ENCODE measurements at regions not wholly inside any gene's neighbourhood (a gene's known extent, or its start where the extent isn't known, plus 50 kb on each side); places are given as distances from the start of the nearest gene placed in this dataset.
A peak's percentile ranks its signal among the peaks of the same experiment; 100 is the strongest.

DNA sequence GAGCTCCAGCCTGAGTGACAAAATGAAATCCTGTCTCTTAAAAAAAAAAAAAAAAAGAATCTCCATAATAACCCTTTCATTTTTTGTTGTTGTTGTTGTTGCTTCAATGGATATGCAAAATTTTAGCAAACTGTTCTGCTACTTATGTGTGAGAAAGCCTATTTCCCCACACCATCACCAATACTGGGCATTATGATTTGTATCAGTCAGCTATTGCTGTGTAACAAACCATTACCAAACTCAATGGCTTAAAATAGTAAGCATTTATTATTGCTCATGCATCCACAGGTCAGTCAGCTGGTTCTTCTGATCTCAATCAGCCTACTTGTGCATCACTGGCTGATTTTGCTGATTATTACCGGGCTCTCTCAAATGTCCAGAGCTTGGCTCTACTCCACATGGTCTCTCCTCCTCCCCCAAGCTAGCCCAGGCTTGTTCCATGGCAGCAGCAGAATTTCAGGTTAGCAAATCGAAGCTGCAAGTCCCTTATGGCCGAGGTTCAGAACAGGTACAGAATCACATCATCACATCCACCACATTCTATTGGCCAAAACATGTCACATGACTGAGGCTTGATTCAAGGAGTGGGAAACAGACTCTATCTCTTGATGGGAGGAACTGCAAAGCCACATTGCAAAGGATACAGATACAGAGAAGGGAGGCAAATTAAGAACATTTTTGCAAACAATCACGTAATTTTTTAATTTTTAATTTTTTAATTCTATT is 135.1 kb downstream of the MN1 start:
- Histone ChIP-seq H3K27me3 (ENCODE audit: control insufficient read depth, insufficient read depth, low read length) (no peaks in the 10 kb centered on the region), H3K27ac (ENCODE audit: low read depth in 2 of 2, low read length in 2 of 2) (no peak overlapping the region), H3K4me3 (ENCODE audit: low read length in 3 of 3) (no peak overlapping the region), H3K9ac (ENCODE audit: low read length in 3 of 3) (no peak overlapping the region), H3K9me3 (ENCODE audit: control insufficient read depth in 2 of 3, insufficient read depth in 1 of 3, low read length in 3 of 3) (peaks cover 0 to 5% (median 4%) of the 10 kb centered on the region in 3 donors), H3K36me3 (ENCODE audit: control insufficient read depth in 2 of 3, insufficient read depth in 3 of 3, low read length in 3 of 3) (no peaks in the 10 kb centered on the region), H3K4me1 (ENCODE audit: control insufficient read depth in 2 of 3, insufficient read depth in 2 of 3, low read depth in 1 of 3, low read length in 3 of 3) (peaks cover 0 to 11% (median 3%) of the 10 kb centered on the region in 3 donors)
- FAIRE-seq (no peak), DNase-seq (peak in 1 of 5 donors; percentile 40)
- TF ChIP-seq, protein P1, sequence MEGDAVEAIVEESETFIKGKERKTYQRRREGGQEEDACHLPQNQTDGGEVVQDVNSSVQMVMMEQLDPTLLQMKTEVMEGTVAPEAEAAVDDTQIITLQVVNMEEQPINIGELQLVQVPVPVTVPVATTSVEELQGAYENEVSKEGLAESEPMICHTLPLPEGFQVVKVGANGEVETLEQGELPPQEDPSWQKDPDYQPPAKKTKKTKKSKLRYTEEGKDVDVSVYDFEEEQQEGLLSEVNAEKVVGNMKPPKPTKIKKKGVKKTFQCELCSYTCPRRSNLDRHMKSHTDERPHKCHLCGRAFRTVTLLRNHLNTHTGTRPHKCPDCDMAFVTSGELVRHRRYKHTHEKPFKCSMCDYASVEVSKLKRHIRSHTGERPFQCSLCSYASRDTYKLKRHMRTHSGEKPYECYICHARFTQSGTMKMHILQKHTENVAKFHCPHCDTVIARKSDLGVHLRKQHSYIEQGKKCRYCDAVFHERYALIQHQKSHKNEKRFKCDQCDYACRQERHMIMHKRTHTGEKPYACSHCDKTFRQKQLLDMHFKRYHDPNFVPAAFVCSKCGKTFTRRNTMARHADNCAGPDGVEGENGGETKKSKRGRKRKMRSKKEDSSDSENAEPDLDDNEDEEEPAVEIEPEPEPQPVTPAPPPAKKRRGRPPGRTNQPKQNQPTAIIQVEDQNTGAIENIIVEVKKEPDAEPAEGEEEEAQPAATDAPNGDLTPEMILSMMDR (IDR thresholded peaks at IDR 0.05; ENCODE audit: borderline replicate concordance, extremely low read depth, insufficient read depth), result no peak
- intact Hi-C loops (cut with DNase I), result no loop called here

DNA sequence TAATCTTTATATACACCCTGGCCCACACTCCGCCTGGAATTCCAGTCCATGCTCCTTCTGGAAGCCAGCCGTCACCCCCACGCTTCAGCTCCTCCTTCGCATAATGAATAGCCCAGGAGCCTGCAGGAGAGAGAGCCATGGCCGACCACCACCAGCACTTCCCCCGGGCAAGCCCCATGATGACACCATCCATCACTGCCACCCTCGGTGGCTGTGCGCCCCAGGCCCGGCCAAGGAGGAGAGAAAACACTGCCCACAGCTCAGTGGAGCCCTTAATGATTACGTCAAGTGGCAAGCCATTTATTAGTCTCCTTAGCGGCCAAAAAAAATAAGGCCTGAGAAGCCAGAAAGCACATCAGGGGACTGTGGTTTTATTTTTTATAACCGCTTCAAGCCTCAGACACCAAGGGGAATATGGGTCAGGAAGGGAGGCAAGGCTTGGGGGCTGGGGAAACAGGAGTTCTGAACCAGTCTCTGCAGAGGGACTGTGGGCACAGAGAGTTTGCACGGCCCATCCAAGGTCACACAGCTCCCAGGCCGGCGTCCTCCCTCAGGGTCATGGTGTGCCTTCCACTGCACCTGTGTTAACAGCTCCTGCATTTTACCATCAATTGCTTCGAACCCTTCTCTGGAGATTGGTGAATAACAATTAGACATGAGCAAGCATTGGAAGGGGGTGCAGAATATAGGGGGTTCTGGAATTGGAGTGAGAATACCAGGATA is 134.3 kb downstream of the MN1 start:
- Histone ChIP-seq H3K4me1 (ENCODE audit: control insufficient read depth in 2 of 3, insufficient read depth in 2 of 3, low read depth in 1 of 3, low read length in 3 of 3) (peaks cover 0 to 10% (median 3%) of the 10 kb centered on the region in 3 donors), H3K4me3 (ENCODE audit: low read length in 3 of 3) (no peak overlapping the region), H3K9me3 (ENCODE audit: control insufficient read depth in 2 of 3, insufficient read depth in 1 of 3, low read length in 3 of 3) (peaks cover 0 to 5% (median 4%) of the 10 kb centered on the region in 3 donors), H3K9ac (ENCODE audit: low read length in 3 of 3) (no peak overlapping the region), H3K27me3 (ENCODE audit: control insufficient read depth, insufficient read depth, low read length) (no peaks in the 10 kb centered on the region), H3K27ac (ENCODE audit: low read depth in 2 of 2, low read length in 2 of 2) (no peak overlapping the region), H3K36me3 (ENCODE audit: control insufficient read depth in 2 of 3, insufficient read depth in 3 of 3, low read length in 3 of 3) (no peaks in the 10 kb centered on the region)
- intact Hi-C loops (cut with DNase I), result no loop called here
- FAIRE-seq (no peak), DNase-seq (peak in 4 of 5 donors; percentile 94 to 96 (median 96))
- TF ChIP-seq, protein P1 (IDR thresholded peaks at IDR 0.05; ENCODE audit: borderline replicate concordance, extremely low read depth, insufficient read depth), result no peak

DNA sequence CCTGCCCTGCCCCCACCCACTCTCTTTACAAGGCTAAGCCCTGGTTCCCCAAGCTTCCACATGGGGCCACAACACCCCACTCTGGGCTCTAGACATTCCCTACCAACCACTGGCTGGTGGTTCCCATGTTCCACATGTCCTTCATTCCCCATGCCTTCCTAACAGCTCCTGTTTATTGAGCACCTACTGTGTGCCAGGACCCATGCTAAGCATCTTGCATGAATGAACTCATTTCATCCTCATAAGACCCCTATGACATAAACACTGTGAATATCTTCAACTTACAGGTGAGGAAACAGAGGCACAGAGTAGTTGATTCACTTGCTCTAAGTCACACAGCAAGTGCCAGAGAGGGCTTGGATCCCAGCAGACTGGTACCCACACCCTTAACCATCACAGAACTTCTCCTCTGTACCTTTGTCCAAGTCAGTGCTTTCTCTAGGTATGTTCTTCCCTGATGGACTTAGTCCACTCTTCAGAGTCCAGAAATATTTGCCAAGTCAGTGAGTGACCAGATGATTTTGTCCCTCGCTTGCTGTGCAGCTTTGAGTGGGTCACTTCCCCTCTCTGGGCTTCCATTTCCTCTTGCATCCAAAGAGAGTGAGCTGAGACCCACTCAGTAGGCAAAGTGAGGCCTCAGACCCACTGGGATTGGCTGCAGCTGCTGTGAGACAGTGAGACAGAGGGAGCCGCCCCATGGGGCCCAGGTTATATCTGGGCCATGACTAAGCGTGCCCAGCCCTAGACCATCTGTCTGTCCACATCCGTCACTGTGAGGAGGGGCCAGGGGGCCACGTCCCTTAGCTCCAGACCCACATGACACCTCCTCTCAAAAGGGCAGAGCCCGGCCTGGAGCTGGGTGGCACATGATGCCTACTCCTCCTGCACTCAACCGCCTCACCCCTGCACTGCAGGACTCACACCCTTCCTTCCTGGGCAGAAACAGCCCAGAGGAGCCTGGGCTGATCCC is 132.4 kb downstream of the MN1 start:
- Histone ChIP-seq H3K9me3 (ENCODE audit: control insufficient read depth in 2 of 3, insufficient read depth in 1 of 3, low read length in 3 of 3) (peaks cover 0 to 5% (median 4%) of the 10 kb centered on the region in 3 donors), H3K4me1 (ENCODE audit: control insufficient read depth in 2 of 3, insufficient read depth in 2 of 3, low read depth in 1 of 3, low read length in 3 of 3) (peaks cover 0 to 3% (median 3%) of the 10 kb centered on the region in 3 donors), H3K36me3 (ENCODE audit: control insufficient read depth in 2 of 3, insufficient read depth in 3 of 3, low read length in 3 of 3) (no peaks in the 10 kb centered on the region), H3K27me3 (ENCODE audit: control insufficient read depth, insufficient read depth, low read length) (no peaks in the 10 kb centered on the region), H3K4me3 (ENCODE audit: low read length in 3 of 3) (no peak overlapping the region), H3K9ac (ENCODE audit: low read length in 3 of 3) (no peak overlapping the region), H3K27ac (ENCODE audit: low read depth in 2 of 2, low read length in 2 of 2) (peak overlapping the region; percentile 33 to 41)
- DNase-seq (peak in 2 of 5 donors; percentile 66 to 79), FAIRE-seq (no peak)
- intact Hi-C loops (cut with DNase I), result no loop called here
- TF ChIP-seq, protein P1 (IDR thresholded peaks at IDR 0.05; ENCODE audit: borderline replicate concordance, extremely low read depth, insufficient read depth), result no peak

All from kidney (tissue), 13 donors.